RWPE1 (cell line): ENCODE measurements at regions not wholly inside any gene's neighbourhood (a gene's known extent, or its start where the extent isn't known, plus 50 kb on each side); places are given as distances from the start of the nearest gene placed in this dataset.

Source experiments
- CTCF ChIA-PET: fragments of 350-600 bp; sonication (Branson Sonifier 250); formaldehyde crosslinking; extraction: SDS; loops from one replicate; lab custom pipeline; 2021; lab: Yijun Ruan, JAX
- POLR2A ChIA-PET: fragments of 400-600 bp; formaldehyde crosslinking; extraction: SDS; loops from one replicate; lab custom pipeline; 2020; ENCODE audit warnings: antibody characterized with exemption; ENCODE audit not compliant: low non-redundant PET; lab: Yijun Ruan, JAX
- DNase-seq: peaks from one replicate; pipeline ENCODE4 v3.0.0; 2012; ENCODE audit warnings: low spot score
- H3K27ac ChIP-seq: fragments of 450-650 bp; 2 replicates; pipeline ENCODE4 v1.5.1; 2017
- CTCF ChIP-seq: fragments of 450-650 bp; conservative IDR thresholded peaks from 2 replicates; pipeline ENCODE4 v1.5.1; 2017; ENCODE audit warnings: low read depth, mild to moderate bottlenecking

- no peak overlapping the region for H3K27ac ChIP-seq
- TF ChIP-seq CTCF, result no peak
- ChIA-PET POLR2A (no interaction called here), CTCF (no interaction called here)
- DNase-seq, result no peak
Measured at GRCh38 chr2:80889009-80889408, 584.5 kb upstream of the LRRTM1 start.

GRCh38 chr2:80887841-80888378 is 583.4 kb upstream of the LRRTM1 start:
- ChIA-PET POLR2A (no interaction called here), CTCF (no interaction called here)
- no peak overlapping the region for H3K27ac ChIP-seq
- no peak for DNase-seq
- TF ChIP-seq CTCF, result no peak

- POLR2A ChIA-PET, result no interaction called here
- TF ChIP-seq CTCF, result no peak
Measured at GRCh38 chr2:80874374-80874773, 569.8 kb upstream of the LRRTM1 start.

GRCh38 chr2:80869858-80870438 is 565.4 kb upstream of the LRRTM1 start:
- ChIA-PET CTCF (interaction anchor here (0.7 kb wide), 1 partner anchor 29 kb away, joined by 3 read pairs; no protein-coding TSS in a partner anchor), POLR2A (no interaction called here)
- H3K27ac ChIP-seq, result no peak overlapping the region
- no peak for TF ChIP-seq CTCF
- DNase-seq, result no peak

More at GRCh38 chr2:80874374-80874773, 569.8 kb upstream of the LRRTM1 start:
- CTCF ChIA-PET, result no interaction called here
- no peak overlapping the region for H3K27ac ChIP-seq
- DNase-seq, result no peak

GRCh38 chr2:80863147-80863714 is 558.7 kb upstream of the LRRTM1 start:
- no peak overlapping the region for H3K27ac ChIP-seq
- no peak for TF ChIP-seq CTCF
- ChIA-PET CTCF (interaction anchor here (0.6 kb wide), 1 partner anchor 1396 kb away, joined by 4 read pairs; no protein-coding TSS in a partner anchor), POLR2A (no interaction called here)
- DNase-seq, result no peak

- CTCF ChIA-PET, result no interaction called here
- TF ChIP-seq CTCF, result no peak
- POLR2A ChIA-PET, result no interaction called here
- DNase-seq, result no peak
- H3K27ac ChIP-seq, result no peak overlapping the region
Measured at GRCh38 chr2:80858965-80859364, 554.4 kb upstream of the LRRTM1 start.
